ENCODE measurements at regions not wholly inside any gene's neighbourhood (a gene's known extent, or its start where the extent isn't known, plus 50 kb on each side); places are given as distances from the start of the nearest gene placed in this dataset.

GRCh38 chr14:57943541-57943940 is 77.6 kb upstream of the SLC35F4 start:
- no peak for DNase-seq

DNA sequence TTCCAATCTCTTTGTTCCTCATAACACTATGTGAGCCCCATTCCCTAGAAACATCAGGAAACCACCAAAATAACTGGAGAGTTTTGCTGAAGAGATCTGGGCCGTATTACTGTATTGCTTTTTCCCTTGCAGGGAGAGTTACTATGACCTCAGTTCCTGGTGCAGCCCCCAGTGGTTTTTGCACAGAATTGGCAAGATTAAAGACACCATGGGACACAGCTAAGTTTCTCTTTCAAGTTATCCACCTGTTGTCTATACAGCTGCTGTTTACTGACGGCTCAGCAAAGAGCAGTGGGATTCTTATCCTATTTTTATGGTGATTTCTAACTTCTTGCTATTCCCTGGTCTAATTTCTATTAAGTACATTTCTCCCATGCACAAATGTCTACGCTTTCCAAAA is 77.1 kb upstream of the SLC35F4 start:
- DNase-seq: no peak

- DNase-seq: no peak
Measured at GRCh38 chr14:57939084-57939483, 73.2 kb upstream of the SLC35F4 start.

- DNase-seq: no peak
Measured at GRCh38 chr14:57938533-57938932, 72.6 kb upstream of the SLC35F4 start.

GRCh38 chr14:57937676-57938075 is 71.8 kb upstream of the SLC35F4 start:
- no peak for DNase-seq

DNA sequence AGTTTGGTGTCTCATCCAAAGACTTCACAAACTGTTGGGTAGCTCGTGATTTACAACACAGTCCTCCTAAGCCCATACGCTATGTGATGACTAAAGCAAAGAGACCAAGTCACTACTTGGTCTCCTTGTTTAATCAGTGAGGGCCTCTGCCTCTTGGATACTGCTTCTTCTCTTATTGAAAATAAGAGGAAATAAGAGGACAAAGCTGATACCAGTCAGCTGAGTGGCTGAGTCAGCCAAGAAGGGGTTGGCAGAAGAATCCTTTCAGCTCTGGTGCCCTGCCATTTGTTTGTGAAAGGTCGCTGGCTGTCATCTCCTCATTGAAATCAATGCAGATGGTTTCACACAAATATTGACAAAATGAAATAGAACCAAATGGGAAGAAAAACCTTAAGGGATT is 67.5 kb upstream of the SLC35F4 start:
- DNase-seq: no peak

- DNase-seq: peak; percentile 72
Measured at GRCh38 chr14:57930241-57930975, 64.5 kb upstream of the SLC35F4 start.

DNA sequence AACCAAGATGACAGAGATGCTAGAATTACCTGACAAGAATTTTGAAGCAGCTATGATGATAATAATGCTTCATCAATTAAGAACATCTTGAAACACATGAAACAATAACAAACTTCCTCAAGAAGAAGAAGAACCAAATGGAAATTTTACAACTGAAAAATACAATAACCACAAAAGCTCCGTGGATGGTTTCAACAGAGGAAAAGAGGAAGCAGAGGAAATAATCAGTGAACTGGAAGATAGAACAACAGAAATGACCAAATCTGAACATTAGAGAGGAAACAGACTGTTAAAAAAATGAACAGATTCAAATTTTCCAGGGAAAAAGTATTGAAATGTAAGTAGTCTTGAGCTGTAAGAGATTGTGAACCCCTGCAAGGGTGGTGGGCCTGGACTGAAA is 62.8 kb upstream of the SLC35F4 start:
- DNase-seq: no peak

GRCh38 chr14:57921377-57921776 is 55.5 kb upstream of the SLC35F4 start:
- no peak for DNase-seq

- peak; percentile 38 for DNase-seq
Measured at GRCh38 chr14:57918791-57919190, 52.9 kb upstream of the SLC35F4 start.
